GM23338 (cell line): ENCODE measurements at regions not wholly inside any gene's neighbourhood (a gene's known extent, or its start where the extent isn't known, plus 50 kb on each side); places are given as distances from the start of the nearest gene placed in this dataset.

Experiments used
- REST ChIP-seq: IDR thresholded peaks from one replicate; pipeline ENCODE4 v1.6.1; 2018; ENCODE audit warnings: antibody characterized with exemption; ENCODE audit not compliant: unreplicated experiment

- TF ChIP-seq REST: no peak
These were observed 50.6 kb upstream of the RASA2 start (continued) for GRCh38 chr3:141436180-141436579.
